ENCODE measurements at regions not wholly inside any gene's neighbourhood (a gene's known extent, or its start where the extent isn't known, plus 50 kb on each side); places are given as distances from the start of the nearest gene placed in this dataset.

DNA sequence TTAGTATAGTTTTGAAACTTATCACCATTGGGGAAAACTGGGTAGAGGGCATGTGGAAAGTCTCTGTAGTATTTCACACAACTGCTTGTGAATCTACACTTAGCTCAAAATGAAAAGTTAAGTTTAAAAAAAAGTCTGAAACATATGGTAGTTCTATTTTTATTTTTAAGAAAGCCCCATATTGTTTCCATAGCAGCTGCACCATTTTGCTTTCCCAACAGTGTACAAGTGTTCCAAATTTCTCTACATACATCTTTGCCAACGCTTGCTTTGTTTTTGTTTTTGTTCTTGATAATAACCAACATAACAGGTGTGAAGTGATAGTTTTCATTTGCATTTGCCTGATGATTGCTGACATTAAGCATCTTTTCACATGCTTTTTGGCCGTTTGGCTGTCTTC, 445.2 kb downstream of the FAM181B start:
- Histone ChIP-seq H3K36me3 (ENCODE audit: control insufficient read depth in 2 of 2, insufficient read depth in 2 of 2, low read length in 1 of 2) (no peaks in the 10 kb centered on the region), H2AFZ (ENCODE audit: control insufficient read depth, low read depth, low read length) (no peak overlapping the region), H3K4me3 (no peak overlapping the region), H3K4me1 (ENCODE audit: control insufficient read depth, insufficient read depth, low read length) (no peaks in the 10 kb centered on the region), H3K27ac (ENCODE audit: control insufficient read depth, insufficient read depth) (no peak overlapping the region), H3K79me2 (ENCODE audit: control insufficient read depth, insufficient read depth, low read length) (no peaks in the 10 kb centered on the region), H3K27me3 (replicated peaks in 1 of 2; ENCODE audit: control insufficient read depth in 2 of 2, insufficient read depth in 2 of 2, low read length in 1 of 2) (no peaks in the 10 kb centered on the region), H3K9me3 (replicated peaks; ENCODE audit: control insufficient read depth, insufficient read depth, low read length) (no peaks in the 10 kb centered on the region), H4K20me1 (ENCODE audit: control insufficient read depth, insufficient read depth) (no peaks in the 10 kb centered on the region), H3K4me2 (ENCODE audit: control insufficient read depth, insufficient read depth) (no peak overlapping the region), H3K9ac (ENCODE audit: control insufficient read depth, insufficient read depth, low read length) (no peak overlapping the region)
- ChIA-PET RAD21 (ENCODE audit: unreplicated experiment) (no interaction called here), POLR2A (no interaction called here), CTCF (no interaction called here), SMC1A (ENCODE audit: uncharacterized antibody, unreplicated experiment) (interaction anchor here (1.6 kb wide), 1 partner anchor 13 kb away, joined by 4 read pairs; no protein-coding TSS in a partner anchor)
- ATAC-seq (no peak), DNase-seq (ENCODE audit: low read depth, low spot score) (no peak), FAIRE-seq (no peak)
- intact Hi-C loops (cut with micrococcal nuclease; ENCODE audit: unreplicated experiment), result no loop called here
- in situ Hi-C loops (cut with MboI), result no loop called here
- WGBS (ENCODE audit: insufficient coverage, insufficient replicate concordance, low lambda C conversion rate, missing lambda C conversion rate), result 0% methylated on average over 2 of the region's 2 CpGs
- BruUV-seq (replicated peaks), result no TSS peak
- TF ChIP-seq KDM1A (IDR thresholded peaks at IDR 0.05; ENCODE audit: borderline replicate concordance) (no peak), NRF1 (conservative IDR thresholded peaks at IDR 0.05; ENCODE audit: low read depth, low read length) (no peak), EED (IDR thresholded peaks at IDR 0.05; ENCODE audit: low read depth) (no peak), EZH2 (IDR thresholded peaks at IDR 0.05; ENCODE audit: borderline replicate concordance, control insufficient read depth, low read depth, low read length) (no peak), ZBED1 (IDR thresholded peaks at IDR 0.05; ENCODE audit: borderline replicate concordance) (no peak), CEBPB (IDR thresholded peaks at IDR 0.05; ENCODE audit: borderline replicate concordance in 1 of 2, low read depth in 2 of 2, low read length in 2 of 2) (no peak), SMC3 (IDR thresholded peaks at IDR 0.05; ENCODE audit: borderline replicate concordance, low read length) (no peak), EGR1 (IDR thresholded peaks at IDR 0.05; ENCODE audit: borderline replicate concordance in 1 of 2, low read depth in 2 of 2, low read length in 2 of 2) (no peak)
- TF ChIP-seq, protein P1, sequence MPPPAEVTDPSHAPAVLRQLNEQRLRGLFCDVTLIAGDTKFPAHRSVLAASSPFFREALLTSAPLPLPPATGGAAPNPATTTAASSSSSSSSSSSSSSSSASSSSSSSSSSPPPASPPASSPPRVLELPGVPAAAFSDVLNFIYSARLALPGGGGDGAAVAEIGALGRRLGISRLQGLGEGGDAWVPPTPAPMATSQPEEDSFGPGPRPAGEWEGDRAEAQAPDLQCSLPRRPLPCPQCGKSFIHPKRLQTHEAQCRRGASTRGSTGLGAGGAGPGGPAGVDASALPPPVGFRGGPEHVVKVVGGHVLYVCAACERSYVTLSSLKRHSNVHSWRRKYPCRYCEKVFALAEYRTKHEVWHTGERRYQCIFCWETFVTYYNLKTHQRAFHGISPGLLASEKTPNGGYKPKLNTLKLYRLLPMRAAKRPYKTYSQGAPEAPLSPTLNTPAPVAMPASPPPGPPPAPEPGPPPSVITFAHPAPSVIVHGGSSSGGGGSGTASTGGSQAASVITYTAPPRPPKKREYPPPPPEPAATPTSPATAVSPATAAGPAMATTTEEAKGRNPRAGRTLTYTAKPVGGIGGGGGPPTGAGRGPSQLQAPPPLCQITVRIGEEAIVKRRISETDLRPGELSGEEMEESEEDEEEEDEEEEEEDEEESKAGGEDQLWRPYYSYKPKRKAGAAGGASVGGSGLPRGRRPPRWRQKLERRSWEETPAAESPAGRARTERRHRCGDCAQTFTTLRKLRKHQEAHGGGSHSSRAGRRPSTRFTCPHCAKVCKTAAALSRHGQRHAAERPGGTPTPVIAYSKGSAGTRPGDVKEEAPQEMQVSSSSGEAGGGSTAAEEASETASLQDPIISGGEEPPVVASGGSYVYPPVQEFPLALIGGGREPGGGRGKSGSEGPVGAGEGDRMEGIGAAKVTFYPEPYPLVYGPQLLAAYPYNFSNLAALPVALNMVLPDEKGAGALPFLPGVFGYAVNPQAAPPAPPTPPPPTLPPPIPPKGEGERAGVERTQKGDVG (CRISPR knock-in tag; IDR thresholded peaks at IDR 0.05), result no peak
- TF ChIP-seq, protein P2, sequence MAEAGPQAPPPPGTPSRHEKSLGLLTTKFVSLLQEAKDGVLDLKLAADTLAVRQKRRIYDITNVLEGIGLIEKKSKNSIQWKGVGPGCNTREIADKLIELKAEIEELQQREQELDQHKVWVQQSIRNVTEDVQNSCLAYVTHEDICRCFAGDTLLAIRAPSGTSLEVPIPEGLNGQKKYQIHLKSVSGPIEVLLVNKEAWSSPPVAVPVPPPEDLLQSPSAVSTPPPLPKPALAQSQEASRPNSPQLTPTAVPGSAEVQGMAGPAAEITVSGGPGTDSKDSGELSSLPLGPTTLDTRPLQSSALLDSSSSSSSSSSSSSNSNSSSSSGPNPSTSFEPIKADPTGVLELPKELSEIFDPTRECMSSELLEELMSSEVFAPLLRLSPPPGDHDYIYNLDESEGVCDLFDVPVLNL (IDR thresholded peaks at IDR 0.05; ENCODE audit: low read depth, low read length), result no peak
